Spleen (tissue), 11 donors: ENCODE measurements at regions not wholly inside any gene's neighbourhood (a gene's known extent, or its start where the extent isn't known, plus 50 kb on each side); places are given as distances from the start of the nearest gene placed in this dataset.
"Not testable (repeated sequence)": the region's sequence is repeated elsewhere in the genome, so short reads cannot be mapped to it uniquely, and the experiment has no call there.

Source experiments
- DNase-seq: peaks from one replicate; pipeline ENCODE4 v3.0.0-alpha.2; 2020
- H3K27ac ChIP-seq, 8 donors: fragments of 200-600 bp; sonication (generic) in 7 of 8; 1 replicate in 4 of 8; 2 replicates in 4 of 8; pipeline versions ENCODE4 v1.5.0 to v1.8.0; 2016 to 2021; ENCODE audit warnings: inconsistent platforms in 4 of 8, mild to moderate bottlenecking in 4 of 8, moderate library complexity in 1 of 8
- H3K27me3 ChIP-seq, 7 donors: fragments of 200-600 bp; sonication (generic) in 6 of 7; replicated peaks in 1 of 7; 1 replicate in 4 of 7; 2 replicates in 3 of 7; pipeline versions ENCODE4 v1.5.0 to v1.8.0; 2016 to 2021; ENCODE audit warnings: inconsistent platforms in 3 of 7, mild to moderate bottlenecking in 1 of 7
- H3K36me3 ChIP-seq, 6 donors: fragments of 200-600 bp; sonication (generic) in 5 of 6; 1 replicate in 4 of 6; 2 replicates in 2 of 6; pipeline versions ENCODE4 v1.5.0 to v1.8.0; 2016 to 2021; ENCODE audit warnings: inconsistent platforms in 2 of 6
- H3K4me1 ChIP-seq, 6 donors: fragments of 200-600 bp; sonication (generic) in 5 of 6; 1 replicate in 3 of 6; 2 replicates in 3 of 6; pipeline versions ENCODE4 v1.5.0 to v1.8.0; 2016 to 2021; ENCODE audit warnings: inconsistent platforms in 3 of 6
- H3K4me3 ChIP-seq, 8 donors: fragments of 200-600 bp; sonication (generic) in 7 of 8; 1 replicate in 4 of 8; 2 replicates in 4 of 8; pipeline versions ENCODE4 v1.5.0 to v1.8.0; 2016 to 2021; ENCODE audit warnings: inconsistent platforms in 4 of 8, mild to moderate bottlenecking in 4 of 8, moderate library complexity in 2 of 8
- H3K9me3 ChIP-seq, 8 donors: fragments of 200-600 bp; sonication (generic) in 7 of 8; 1 replicate in 4 of 8; 2 replicates in 4 of 8; pipeline versions ENCODE4 v1.5.0 to v1.8.0; 2016 to 2021; ENCODE audit warnings: inconsistent platforms in 4 of 8
- CTCF ChIP-seq, 11 experiments: fragments of 200-600 bp in 7 of 11; fragments of 450-650 bp in 4 of 11; sonication (generic) in 4 of 11; IDR thresholded peaks in 8 of 11; conservative IDR thresholded peaks in 3 of 11; 1 replicate in 7 of 11; 2 replicates in 4 of 11; pipeline versions ENCODE4 v1.4.0 to v1.8.0; 2016 to 2021; ENCODE audit warnings: antibody characterized with exemption in 11 of 11, inconsistent platforms in 4 of 11, mild to moderate bottlenecking in 1 of 11
- POLR2A ChIP-seq, 3 donors: fragments of 450-650 bp; IDR thresholded peaks; one replicate each; pipeline ENCODE4 v1.5.1; 2017; ENCODE audit warnings: antibody characterized with exemption in 3 of 3, mild to moderate bottlenecking in 1 of 3
- POLR2AphosphoS5 ChIP-seq, 3 donors: sonication (generic); formaldehyde crosslinking; IDR thresholded peaks; one replicate each; pipeline ENCODE4 v1.5.1; 2017; ENCODE audit warnings: antibody characterized with exemption in 3 of 3
- WGBS, 5 donors: extraction: QIAGEN DNeasy Blood & Tissue Kit in 3 of 5; methylation state at CpG; one replicate each; pipeline versions ENCODE4 v1.1.5 to v1.1.7; 2013 to 2018; 5-methylcytosine and 5-hydroxymethylcytosine counted together
- intact Hi-C: fragments of 100-400 bp; cut with DNase I; formaldehyde crosslinking; loops from one replicate; pipeline ENCODE4 v1.15.0; 2023; ENCODE audit warnings: low total_unique reads
- donor health status: healthy with polysubstance abuse.
- donor health status: DM: no; HTN: no; CAD: no; lungs with moderate emphysema.
- donor health status: DM: no; HTN: no; CAD: no.
- donor health status: Bipolar disorder and iron deficiency.
- donor health status: healthy.
- donor health status: DM: no; HTN: no; CAD: no.
- donor health status: DM: yes; HTN: yes; CAD: no.

DNA sequence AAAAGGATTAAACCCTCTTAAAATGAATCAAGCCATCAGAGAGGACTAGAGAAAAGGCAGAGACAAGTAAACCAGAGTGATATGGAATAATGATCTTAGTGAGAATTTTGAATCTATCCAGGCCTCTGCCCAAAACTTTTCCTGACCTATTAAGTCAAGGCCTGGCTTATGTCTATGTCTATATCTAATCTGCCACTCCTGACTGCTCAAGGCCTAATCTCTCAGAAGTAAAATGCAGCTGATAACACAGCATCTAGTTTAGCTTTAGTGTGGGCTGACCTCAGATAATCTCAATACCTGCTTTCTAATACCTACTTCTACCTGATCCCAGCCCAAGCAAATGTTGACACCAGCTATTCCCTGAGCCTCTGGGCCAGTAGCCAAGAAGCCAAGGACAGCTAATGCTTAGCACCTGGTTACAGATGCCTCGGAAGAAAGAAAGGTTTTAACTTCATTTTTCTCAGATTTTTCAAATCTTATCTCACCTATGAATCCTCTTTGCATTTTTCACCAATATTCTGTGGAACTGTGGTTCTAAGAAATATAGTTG is 1472.5 kb upstream of the SEL1L start:
- TF ChIP-seq CTCF (IDR thresholded peaks at IDR 0.05 in 8 of 11, conservative IDR thresholded peaks at IDR 0.05 in 3 of 11): no peak
- Histone ChIP-seq H3K9me3 (peaks cover 0 to 46% (median 18%) of the 10 kb centered on the region in 8 donors), H3K4me1 (no peaks in the 10 kb centered on the region), H3K27ac (no peak overlapping the region), H3K4me3 (no peak overlapping the region), H3K36me3 (no peaks in the 10 kb centered on the region), H3K27me3 (no peaks in the 10 kb centered on the region)
- intact Hi-C loops: no loop called here
- 46 to 74% (median 64%) methylated on average over 1 of the region's 1 CpG for WGBS, 5 donors
- DNase-seq: no peak

GRCh38 chr14:83007052-83007451 is 1473.4 kb upstream of the SEL1L start:
- H3K4me1 ChIP-seq, H3K27ac ChIP-seq, H3K27me3 ChIP-seq, H3K36me3 ChIP-seq, intact Hi-C loops, H3K4me3 ChIP-seq, DNase-seq: not testable (repeated sequence)
- WGBS, 5 donors: 90 to 97% (median 95%) methylated on average over 7 of the region's 7 CpGs
- peaks cover 0 to 46% (median 18%) of the 10 kb centered on the region in 8 donors for H3K9me3 ChIP-seq

DNA sequence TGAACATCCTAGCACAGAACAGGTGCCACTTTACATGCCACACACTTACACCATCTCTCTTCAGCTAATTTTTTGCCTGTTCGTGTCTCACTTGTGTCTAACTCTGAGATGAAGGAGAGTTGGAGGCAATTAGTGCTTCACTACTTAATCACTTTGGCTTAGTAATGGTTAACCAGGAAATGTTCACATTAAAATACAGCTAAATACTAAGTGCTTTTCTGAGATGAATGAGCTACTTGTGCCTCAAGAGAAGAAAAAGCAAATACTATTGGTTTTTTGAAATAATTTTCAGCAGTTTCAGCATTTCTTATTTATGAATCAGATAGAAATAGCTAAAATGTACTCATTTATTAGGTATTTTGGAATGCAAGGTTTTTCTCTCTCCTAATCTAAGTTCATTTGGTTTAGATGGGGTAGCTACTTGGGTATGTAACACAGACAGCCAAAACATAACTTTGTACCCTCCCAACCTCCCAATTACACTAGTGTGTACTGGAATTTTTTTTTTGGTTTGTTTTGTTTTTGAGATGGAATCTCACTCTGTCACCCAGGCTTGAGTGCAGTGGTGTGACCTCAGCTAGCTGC is 1474.1 kb upstream of the SEL1L start:
- H3K9me3 ChIP-seq: peaks cover 0 to 46% (median 18%) of the 10 kb centered on the region in 8 donors
- no peak for DNase-seq
- no peak overlapping the region for H3K27ac ChIP-seq
- no peaks in the 10 kb centered on the region for H3K4me1 ChIP-seq
- no peak overlapping the region for H3K4me3 ChIP-seq
- TF ChIP-seq POLR2AphosphoS5 (IDR thresholded peaks at IDR 0.05): no peak
- no peak for TF ChIP-seq CTCF (IDR thresholded peaks at IDR 0.05 in 8 of 11, conservative IDR thresholded peaks at IDR 0.05 in 3 of 11)
- TF ChIP-seq POLR2A (IDR thresholded peaks at IDR 0.05): no peak
- intact Hi-C loops: no loop called here
- H3K27me3 ChIP-seq: no peaks in the 10 kb centered on the region
- no peaks in the 10 kb centered on the region for H3K36me3 ChIP-seq
- WGBS, 5 donors: 75 to 89% (median 78%) methylated on average over 1 of the region's 1 CpG

DNA sequence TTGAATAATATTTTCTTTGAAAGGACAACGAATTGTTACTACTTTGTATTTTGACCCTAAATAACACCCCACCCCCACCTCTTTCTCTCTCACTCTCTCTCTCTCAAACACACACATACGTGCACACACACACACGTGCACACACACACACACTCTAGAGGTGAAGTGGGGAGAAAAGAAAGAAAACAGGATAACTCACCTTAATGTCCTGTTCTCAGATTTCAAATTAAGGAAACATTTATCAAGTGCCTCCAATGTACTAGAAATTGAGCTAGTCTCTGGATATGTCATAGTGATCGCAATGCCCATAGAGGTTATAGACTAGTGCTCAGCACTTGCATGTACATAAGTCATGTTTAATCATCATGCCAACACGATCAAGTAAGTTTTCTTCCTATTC is 1483.6 kb upstream of the SEL1L start:
- H3K9me3 ChIP-seq: peaks cover 0 to 5% (median 0%) of the 10 kb centered on the region in 8 donors
- intact Hi-C loops: no loop called here
- WGBS, 5 donors: 68 to 82% (median 73%) methylated on average over 5 of the region's 5 CpGs
- no peaks in the 10 kb centered on the region for H3K36me3 ChIP-seq
- H3K27me3 ChIP-seq: no peaks in the 10 kb centered on the region
- TF ChIP-seq CTCF (IDR thresholded peaks at IDR 0.05 in 8 of 11, conservative IDR thresholded peaks at IDR 0.05 in 3 of 11): no peak
- TF ChIP-seq POLR2AphosphoS5 (IDR thresholded peaks at IDR 0.05): no peak
- no peak for TF ChIP-seq POLR2A (IDR thresholded peaks at IDR 0.05)
- no peak for DNase-seq
- H3K4me3 ChIP-seq: no peak overlapping the region
- no peaks in the 10 kb centered on the region for H3K4me1 ChIP-seq
- no peak overlapping the region for H3K27ac ChIP-seq
